Omental fat pad (tissue), 3 donors: ENCODE measurements at regions not wholly inside any gene's neighbourhood (a gene's known extent, or its start where the extent isn't known, plus 50 kb on each side); places are given as distances from the start of the nearest gene placed in this dataset.

Experiments used
- ATAC-seq: fragments of 150-250 bp; one replicate; pipeline ENCODE4 v1.9.1; 2016; ENCODE audit warnings: mild to moderate bottlenecking, moderate library complexity; ENCODE audit not compliant: low FRiP score
- DNase-seq: peaks from one replicate; pipeline ENCODE4 v3.0.0-alpha.2; 2019; ENCODE audit warnings: low spot score
- CTCF ChIP-seq, 3 donors: fragments of 450-650 bp; IDR thresholded peaks; one replicate each; pipeline ENCODE4 v1.5.1; 2016 to 2017; ENCODE audit warnings: antibody characterized with exemption in 3 of 3, mild to moderate bottlenecking in 3 of 3, moderate library complexity in 2 of 3

GRCh38 chr7:81534446-81534845 is 235.4 kb downstream of the HGF start:
- no peak for ATAC-seq
- DNase-seq = no peak
- no peak for TF ChIP-seq CTCF (IDR thresholded peaks at IDR 0.05)

GRCh38 chr7:81533931-81534330 is 235.9 kb downstream of the HGF start:
- TF ChIP-seq CTCF (IDR thresholded peaks at IDR 0.05) = no peak
- ATAC-seq = no peak
- no peak for DNase-seq

- no peak for ATAC-seq
- DNase-seq = no peak
- no peak for TF ChIP-seq CTCF (IDR thresholded peaks at IDR 0.05)
Measured at GRCh38 chr7:81533426-81533825, 236.4 kb downstream of the HGF start.

GRCh38 chr7:81529785-81530184 is 240.1 kb downstream of the HGF start:
- no peak for DNase-seq

GRCh38 chr7:81527651-81528050 is 242.2 kb downstream of the HGF start:
- no peak for TF ChIP-seq CTCF (IDR thresholded peaks at IDR 0.05)
- DNase-seq (no peak), ATAC-seq (no peak)

More at GRCh38 chr7:81529785-81530184, 240.1 kb downstream of the HGF start:
- no peak for TF ChIP-seq CTCF (IDR thresholded peaks at IDR 0.05)
- ATAC-seq = no peak

- TF ChIP-seq CTCF (IDR thresholded peaks at IDR 0.05) = no peak
- ATAC-seq (no peak), DNase-seq (no peak)
Measured at GRCh38 chr7:81526971-81527370, 242.9 kb downstream of the HGF start.

GRCh38 chr7:81525841-81526240 is 244.0 kb downstream of the HGF start:
- TF ChIP-seq CTCF (IDR thresholded peaks at IDR 0.05) = no peak
- DNase-seq (no peak), ATAC-seq (no peak)
